ENCODE measurements at regions not wholly inside any gene's neighbourhood (a gene's known extent, or its start where the extent isn't known, plus 50 kb on each side); places are given as distances from the start of the nearest gene placed in this dataset.
A peak's percentile ranks its signal among the peaks of the same experiment; 100 is the strongest.
"Not testable (repeated sequence)": the region's sequence is repeated elsewhere in the genome, so short reads cannot be mapped to it uniquely, and the experiment has no call there.

- H3K4me3 Mint-ChIP-seq; H3K9ac ChIP-seq (ENCODE audit: insufficient read depth, low read length, poor library complexity, severe bottlenecking); H3K27me3 Mint-ChIP-seq (ENCODE audit: low read depth in 3 of 3); H3K36me3 Mint-ChIP-seq; H3K27ac ChIP-seq (ENCODE audit: low read depth in 1 of 2, low read length in 2 of 2); H3K79me2 ChIP-seq (ENCODE audit: insufficient read depth, low read length); intact Hi-C loops (cut with micrococcal nuclease); H3K27me3 ChIP-seq (ENCODE audit: control insufficient read depth in 2 of 2, insufficient read depth in 2 of 2, low read length in 2 of 2); H2AFZ ChIP-seq (ENCODE audit: insufficient read depth, low read depth, low read length, poor library complexity, severe bottlenecking); H3K4me1 Mint-ChIP-seq; H3K4me1 ChIP-seq (ENCODE audit: control insufficient read depth in 1 of 2, insufficient read depth in 2 of 2, low read length in 2 of 2); H3K4me2 ChIP-seq (replicated peaks; ENCODE audit: extremely low read depth, low read length, poor library complexity, severe bottlenecking); H3K4me3 ChIP-seq (replicated peaks in 1 of 3; ENCODE audit: low read depth in 2 of 3, low read length in 3 of 3); H3K9me3 ChIP-seq (replicated peaks in 1 of 2; ENCODE audit: control insufficient read depth in 1 of 2, insufficient read depth in 1 of 2, low read length in 2 of 2); H3K9me3 Mint-ChIP-seq; H3K36me3 ChIP-seq (replicated peaks in 1 of 2; ENCODE audit: control insufficient read depth in 1 of 2, insufficient read depth in 2 of 2, low read length in 2 of 2); DNase-seq: not testable (repeated sequence)
- WGBS (ENCODE audit: insufficient coverage) = no CpG with 5 or more reads among the region's 2 CpGs
- H4K20me1 ChIP-seq (ENCODE audit: insufficient read depth, low read length) = peaks cover 12% of the 10 kb centered on the region
- peak overlapping the region in 1 of 7 donors; percentile 11 for H3K27ac Mint-ChIP-seq
These were observed 56.1 kb upstream of the PDPR start for GRCh38 chr16:70058056-70058455.

- H3K27me3 Mint-ChIP-seq (ENCODE audit: low read depth in 3 of 3); intact Hi-C loops (cut with micrococcal nuclease); H3K27me3 ChIP-seq (ENCODE audit: control insufficient read depth in 2 of 2, insufficient read depth in 2 of 2, low read length in 2 of 2): not testable (repeated sequence)
These were observed 54.7 kb upstream of the PDPR start for GRCh38 chr16:70059429-70059828.

GRCh38 chr16:70060521-70061027, 53.6 kb upstream of the PDPR start:
- H3K27me3 ChIP-seq (ENCODE audit: control insufficient read depth in 2 of 2, insufficient read depth in 2 of 2, low read length in 2 of 2); H3K36me3 ChIP-seq (replicated peaks in 1 of 2; ENCODE audit: control insufficient read depth in 1 of 2, insufficient read depth in 2 of 2, low read length in 2 of 2); DNase-seq; H3K27ac Mint-ChIP-seq; intact Hi-C loops (cut with micrococcal nuclease); H3K9me3 ChIP-seq (replicated peaks in 1 of 2; ENCODE audit: control insufficient read depth in 1 of 2, insufficient read depth in 1 of 2, low read length in 2 of 2); H3K9ac ChIP-seq (ENCODE audit: insufficient read depth, low read length, poor library complexity, severe bottlenecking); H3K4me2 ChIP-seq (replicated peaks; ENCODE audit: extremely low read depth, low read length, poor library complexity, severe bottlenecking); H3K27ac ChIP-seq (ENCODE audit: low read depth in 1 of 2, low read length in 2 of 2); H3K36me3 Mint-ChIP-seq; H3K9me3 Mint-ChIP-seq; H3K4me3 ChIP-seq (replicated peaks in 1 of 3; ENCODE audit: low read depth in 2 of 3, low read length in 3 of 3); H2AFZ ChIP-seq (ENCODE audit: insufficient read depth, low read depth, low read length, poor library complexity, severe bottlenecking); H3K4me3 Mint-ChIP-seq; H4K20me1 ChIP-seq (ENCODE audit: insufficient read depth, low read length); H3K27me3 Mint-ChIP-seq (ENCODE audit: low read depth in 3 of 3); H3K4me1 ChIP-seq (ENCODE audit: control insufficient read depth in 1 of 2, insufficient read depth in 2 of 2, low read length in 2 of 2): not testable (repeated sequence)
- 100% methylated on average over 2 of the region's 8 CpGs for WGBS (ENCODE audit: insufficient coverage)
- peaks cover 11% of the 10 kb centered on the region for H3K4me1 Mint-ChIP-seq
- H3K79me2 ChIP-seq (ENCODE audit: insufficient read depth, low read length) = peaks cover 15% of the 10 kb centered on the region

More at GRCh38 chr16:70059429-70059828, 54.7 kb upstream of the PDPR start:
- H3K9me3 ChIP-seq (replicated peaks in 1 of 2; ENCODE audit: control insufficient read depth in 1 of 2, insufficient read depth in 1 of 2, low read length in 2 of 2); DNase-seq; H3K27ac ChIP-seq (ENCODE audit: low read depth in 1 of 2, low read length in 2 of 2); H3K4me1 ChIP-seq (ENCODE audit: control insufficient read depth in 1 of 2, insufficient read depth in 2 of 2, low read length in 2 of 2); H3K4me3 ChIP-seq (replicated peaks in 1 of 3; ENCODE audit: low read depth in 2 of 3, low read length in 3 of 3); H3K4me3 Mint-ChIP-seq; H4K20me1 ChIP-seq (ENCODE audit: insufficient read depth, low read length); H3K9me3 Mint-ChIP-seq; H3K4me2 ChIP-seq (replicated peaks; ENCODE audit: extremely low read depth, low read length, poor library complexity, severe bottlenecking); H3K27ac Mint-ChIP-seq; H3K36me3 ChIP-seq (replicated peaks in 1 of 2; ENCODE audit: control insufficient read depth in 1 of 2, insufficient read depth in 2 of 2, low read length in 2 of 2); H2AFZ ChIP-seq (ENCODE audit: insufficient read depth, low read depth, low read length, poor library complexity, severe bottlenecking); H3K9ac ChIP-seq (ENCODE audit: insufficient read depth, low read length, poor library complexity, severe bottlenecking); H3K4me1 Mint-ChIP-seq; H3K36me3 Mint-ChIP-seq: not testable (repeated sequence)
- H3K79me2 ChIP-seq (ENCODE audit: insufficient read depth, low read length) = peaks cover 11% of the 10 kb centered on the region
- no CpG with 5 or more reads among the region's 3 CpGs for WGBS (ENCODE audit: insufficient coverage)

GRCh38 chr16:70061671-70062218, 52.4 kb upstream of the PDPR start:
- H3K4me1 Mint-ChIP-seq = peaks cover 15% of the 10 kb centered on the region
- intact Hi-C loops (cut with micrococcal nuclease); H3K27ac Mint-ChIP-seq; H3K4me2 ChIP-seq (replicated peaks; ENCODE audit: extremely low read depth, low read length, poor library complexity, severe bottlenecking); H3K36me3 ChIP-seq (replicated peaks in 1 of 2; ENCODE audit: control insufficient read depth in 1 of 2, insufficient read depth in 2 of 2, low read length in 2 of 2); H2AFZ ChIP-seq (ENCODE audit: insufficient read depth, low read depth, low read length, poor library complexity, severe bottlenecking); DNase-seq; H3K27me3 Mint-ChIP-seq (ENCODE audit: low read depth in 3 of 3); H3K4me3 Mint-ChIP-seq; H3K9ac ChIP-seq (ENCODE audit: insufficient read depth, low read length, poor library complexity, severe bottlenecking); H3K27ac ChIP-seq (ENCODE audit: low read depth in 1 of 2, low read length in 2 of 2); H3K36me3 Mint-ChIP-seq; H3K9me3 ChIP-seq (replicated peaks in 1 of 2; ENCODE audit: control insufficient read depth in 1 of 2, insufficient read depth in 1 of 2, low read length in 2 of 2); H4K20me1 ChIP-seq (ENCODE audit: insufficient read depth, low read length); H3K27me3 ChIP-seq (ENCODE audit: control insufficient read depth in 2 of 2, insufficient read depth in 2 of 2, low read length in 2 of 2); H3K9me3 Mint-ChIP-seq; H3K4me3 ChIP-seq (replicated peaks in 1 of 3; ENCODE audit: low read depth in 2 of 3, low read length in 3 of 3): not testable (repeated sequence)
- no CpG with 5 or more reads among the region's 7 CpGs for WGBS (ENCODE audit: insufficient coverage)
- H3K79me2 ChIP-seq (ENCODE audit: insufficient read depth, low read length) = peaks cover 15% of the 10 kb centered on the region
- H3K4me1 ChIP-seq (ENCODE audit: control insufficient read depth in 1 of 2, insufficient read depth in 2 of 2, low read length in 2 of 2) = peaks cover 8 to 17% of the 10 kb centered on the region in 2 donors
